ENCODE measurements at regions not wholly inside any gene's neighbourhood (a gene's known extent, or its start where the extent isn't known, plus 50 kb on each side); places are given as distances from the start of the nearest gene placed in this dataset.
"Not testable (repeated sequence)": the region's sequence is repeated elsewhere in the genome, so short reads cannot be mapped to it uniquely, and the experiment has no call there.

DNA sequence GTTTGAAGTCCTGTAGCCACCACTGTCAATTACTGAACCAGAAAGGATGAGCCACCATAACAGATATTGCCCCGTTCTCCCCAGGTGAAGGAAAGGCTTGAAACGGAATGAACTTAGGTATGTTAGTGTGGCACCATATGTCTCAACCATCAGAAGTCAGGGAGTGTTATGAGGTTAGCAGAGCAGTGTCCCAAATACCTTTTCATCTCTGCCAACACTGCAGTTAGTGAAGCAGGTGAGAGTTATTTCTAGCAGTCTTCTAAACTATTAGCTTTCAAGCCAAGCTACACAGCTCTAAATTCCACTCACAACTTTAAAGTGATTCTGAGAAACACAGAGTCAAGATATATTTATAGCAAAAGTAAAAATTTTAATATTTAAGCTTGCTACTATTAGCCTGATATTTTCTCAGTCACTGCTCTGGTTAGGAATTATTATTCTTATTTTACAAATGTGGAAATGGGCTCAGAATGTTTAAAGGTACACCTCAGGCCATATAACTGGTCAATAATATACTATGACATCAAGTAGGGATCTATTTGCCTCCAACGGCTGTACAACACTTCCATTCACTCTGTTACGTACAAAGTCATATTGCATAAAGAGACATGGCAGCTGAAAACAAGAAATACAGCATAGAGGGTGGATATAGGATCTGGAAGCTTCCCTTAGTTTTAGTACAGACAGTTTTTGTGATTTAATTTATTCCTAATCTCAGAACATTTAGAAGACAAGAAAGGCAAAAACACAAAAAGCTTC is 1527.1 kb upstream of the PRR20A start:
- no peak for TF ChIP-seq POLR2AphosphoS5 (IDR thresholded peaks at IDR 0.05; ENCODE audit: low read depth, low read length)
- TF ChIP-seq TAF1 (IDR thresholded peaks at IDR 0.05; ENCODE audit: low read depth, low read length) = no peak
- TF ChIP-seq PAX5 (IDR thresholded peaks at IDR 0.05; ENCODE audit: insufficient read depth, low read length, severe bottlenecking) = no peak
- no peak for TF ChIP-seq POLR2A (IDR thresholded peaks at IDR 0.05; ENCODE audit: low read depth, low read length)
- no peak for TF ChIP-seq POU2F2 (IDR thresholded peaks at IDR 0.05; ENCODE audit: low read depth, low read length)
- TF ChIP-seq SPI1 (IDR thresholded peaks at IDR 0.05; ENCODE audit: low read depth, low read length) = no peak
- FAIRE-seq (no peak), DNase-seq (ENCODE audit: insufficient read length, low spot score) (no peak)

DNA sequence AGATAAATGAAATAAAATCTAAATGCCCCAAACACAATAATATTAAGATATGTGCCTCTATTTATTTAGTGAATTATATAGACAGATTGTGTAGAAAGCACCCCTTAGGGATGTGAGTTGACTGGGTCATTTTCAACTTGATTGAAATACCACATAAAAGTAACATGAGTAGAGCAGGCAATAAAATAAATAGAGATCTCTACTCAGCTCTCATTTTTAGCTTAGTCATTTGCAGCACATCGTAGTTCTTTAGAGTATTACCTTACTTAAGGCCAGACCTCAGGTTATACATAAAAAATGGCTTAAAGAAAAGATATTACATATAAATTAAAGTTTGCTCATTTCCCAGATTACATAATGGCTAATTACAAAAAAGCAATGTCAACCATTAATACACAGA is 1525.6 kb upstream of the PRR20A start:
- DNase-seq (ENCODE audit: insufficient read length, low spot score) (no peak), FAIRE-seq (no peak)
- TF ChIP-seq POLR2AphosphoS5 (IDR thresholded peaks at IDR 0.05; ENCODE audit: low read depth, low read length) (no peak), POLR2A (IDR thresholded peaks at IDR 0.05; ENCODE audit: low read depth, low read length) (no peak), POU2F2 (IDR thresholded peaks at IDR 0.05; ENCODE audit: low read depth, low read length) (no peak), PAX5 (IDR thresholded peaks at IDR 0.05; ENCODE audit: insufficient read depth, low read length, severe bottlenecking) (no peak)

DNA sequence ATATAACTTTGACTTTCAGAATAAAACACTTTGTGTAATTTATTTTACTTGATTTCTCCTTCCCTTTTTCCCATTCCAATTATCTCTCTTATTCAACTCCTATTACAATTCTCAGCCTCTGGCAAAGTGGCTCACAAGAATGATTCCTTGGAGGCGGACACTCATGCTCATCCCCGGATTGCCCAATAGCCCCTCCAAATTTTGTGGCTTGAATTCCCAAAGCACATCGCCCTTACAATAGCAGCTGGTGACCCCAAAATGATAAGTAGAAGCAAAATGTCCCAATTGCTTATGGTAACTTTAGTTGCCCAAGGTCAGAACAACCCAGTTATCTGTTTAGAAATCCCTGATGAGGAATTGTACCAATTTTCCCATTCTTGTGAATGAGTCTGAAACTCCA is 1523.5 kb upstream of the PRR20A start:
- DNase-seq (ENCODE audit: insufficient read length, low spot score) (no peak), FAIRE-seq (no peak)
- TF ChIP-seq PAX5 (IDR thresholded peaks at IDR 0.05; ENCODE audit: insufficient read depth, low read length, severe bottlenecking) (no peak), POLR2A (IDR thresholded peaks at IDR 0.05; ENCODE audit: low read depth, low read length) (no peak), POLR2AphosphoS5 (IDR thresholded peaks at IDR 0.05; ENCODE audit: low read depth, low read length) (no peak), POU2F2 (IDR thresholded peaks at IDR 0.05; ENCODE audit: low read depth, low read length) (no peak), TAF1 (IDR thresholded peaks at IDR 0.05; ENCODE audit: low read depth, low read length) (no peak), SPI1 (IDR thresholded peaks at IDR 0.05; ENCODE audit: low read depth, low read length) (no peak)

DNA sequence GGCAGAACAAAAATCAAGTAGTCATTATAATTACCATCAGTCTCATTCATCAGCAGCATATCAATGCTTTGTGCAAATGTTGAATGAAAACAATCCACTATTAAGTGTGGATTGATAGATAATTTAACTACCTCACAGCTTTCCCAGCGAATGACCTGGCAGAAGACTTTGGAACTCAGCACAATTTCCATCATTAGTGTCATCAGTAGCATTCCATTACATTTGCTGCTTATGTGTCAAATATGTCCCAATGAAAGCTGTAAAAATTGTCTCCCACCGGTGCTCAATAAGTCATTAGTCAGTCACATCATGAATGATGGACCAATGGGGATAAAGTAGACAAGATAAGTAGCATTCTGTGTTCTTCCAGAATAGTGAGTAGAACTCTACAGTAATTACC is 1513.5 kb upstream of the PRR20A start:
- TF ChIP-seq POU2F2 (IDR thresholded peaks at IDR 0.05; ENCODE audit: low read depth, low read length) (no peak), SPI1 (IDR thresholded peaks at IDR 0.05; ENCODE audit: low read depth, low read length) (no peak), POLR2AphosphoS5 (IDR thresholded peaks at IDR 0.05; ENCODE audit: low read depth, low read length) (no peak), PAX5 (IDR thresholded peaks at IDR 0.05; ENCODE audit: insufficient read depth, low read length, severe bottlenecking) (no peak), TAF1 (IDR thresholded peaks at IDR 0.05; ENCODE audit: low read depth, low read length) (no peak), POLR2A (IDR thresholded peaks at IDR 0.05; ENCODE audit: low read depth, low read length) (no peak)
- DNase-seq (ENCODE audit: insufficient read length, low spot score) (no peak), FAIRE-seq (no peak)

DNA sequence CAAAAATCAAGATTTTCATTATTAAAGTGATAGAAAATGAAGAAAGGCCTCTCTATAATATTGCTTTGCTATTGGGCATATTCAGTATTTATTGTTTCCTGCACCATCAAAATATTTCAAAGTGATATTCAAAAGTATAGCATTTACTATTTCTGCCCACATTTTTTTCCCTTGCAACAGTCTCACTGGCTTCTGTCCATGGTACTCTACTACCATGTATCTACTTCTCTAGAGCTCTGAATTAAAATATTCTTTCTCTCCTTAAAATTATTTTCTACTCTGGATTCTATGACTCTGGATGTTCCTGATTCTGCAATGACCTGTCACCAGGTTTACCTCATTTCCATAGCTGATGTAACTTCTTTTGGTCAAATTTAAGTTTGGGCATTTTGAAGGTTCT is 1508.3 kb upstream of the PRR20A start:
- DNase-seq (ENCODE audit: insufficient read length, low spot score) (no peak), FAIRE-seq (no peak)
- TF ChIP-seq PAX5 (IDR thresholded peaks at IDR 0.05; ENCODE audit: insufficient read depth, low read length, severe bottlenecking) = no peak
- TF ChIP-seq POLR2AphosphoS5 (IDR thresholded peaks at IDR 0.05; ENCODE audit: low read depth, low read length) = no peak
- TF ChIP-seq TAF1 (IDR thresholded peaks at IDR 0.05; ENCODE audit: low read depth, low read length) = no peak
- TF ChIP-seq POU2F2 (IDR thresholded peaks at IDR 0.05; ENCODE audit: low read depth, low read length) = no peak
- no peak for TF ChIP-seq SPI1 (IDR thresholded peaks at IDR 0.05; ENCODE audit: low read depth, low read length)
- TF ChIP-seq POLR2A (IDR thresholded peaks at IDR 0.05; ENCODE audit: low read depth, low read length) = no peak

DNA sequence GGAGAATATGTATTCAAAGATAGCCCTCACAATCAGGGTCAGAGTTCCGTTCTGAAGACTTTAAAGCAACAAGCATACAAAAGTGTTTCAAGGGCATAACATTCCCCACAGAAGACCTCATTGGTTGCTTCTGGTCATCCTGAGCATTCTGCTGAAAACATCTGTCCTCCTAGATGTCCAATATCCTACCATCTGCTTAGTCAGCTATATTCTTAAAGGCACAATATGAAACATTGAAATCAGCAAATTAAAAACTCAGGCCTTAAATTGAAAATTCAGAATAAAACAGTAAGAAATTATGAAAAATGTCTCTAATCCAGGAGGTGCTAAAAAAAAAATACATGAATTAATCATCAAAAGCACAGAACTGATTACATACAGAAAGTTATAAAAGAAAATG is 1491.2 kb upstream of the PRR20A start:
- no peak for DNase-seq (ENCODE audit: insufficient read length, low spot score)
- TF ChIP-seq SPI1 (IDR thresholded peaks at IDR 0.05; ENCODE audit: low read depth, low read length) (no peak), POLR2AphosphoS5 (IDR thresholded peaks at IDR 0.05; ENCODE audit: low read depth, low read length) (no peak), POLR2A (IDR thresholded peaks at IDR 0.05; ENCODE audit: low read depth, low read length) (no peak), PAX5 (IDR thresholded peaks at IDR 0.05; ENCODE audit: insufficient read depth, low read length, severe bottlenecking) (no peak), POU2F2 (IDR thresholded peaks at IDR 0.05; ENCODE audit: low read depth, low read length) (no peak), TAF1 (IDR thresholded peaks at IDR 0.05; ENCODE audit: low read depth, low read length) (no peak)
- FAIRE-seq = no peak

DNA sequence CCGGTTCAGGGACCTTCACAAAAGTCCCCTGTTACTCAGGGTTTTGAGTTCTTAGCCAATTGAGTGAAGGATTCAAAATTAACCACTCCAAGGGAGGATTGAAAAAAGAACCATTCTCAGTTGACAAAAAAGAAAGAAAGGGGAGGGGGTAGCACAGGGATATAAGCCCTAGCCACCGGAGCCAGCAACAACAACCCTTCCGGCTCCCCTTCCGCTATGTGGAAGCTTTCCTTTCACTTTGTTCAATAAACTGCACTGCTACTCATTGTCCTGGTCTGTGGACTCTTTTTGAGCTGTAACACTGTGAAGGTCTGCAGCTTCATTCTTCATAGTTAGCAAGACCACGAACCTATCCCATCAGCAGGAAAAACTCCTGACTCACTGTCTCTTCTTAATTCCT is 1488.1 kb upstream of the PRR20A start:
- FAIRE-seq (no peak), DNase-seq (ENCODE audit: insufficient read length, low spot score) (no peak)
- TF ChIP-seq POLR2A (IDR thresholded peaks at IDR 0.05; ENCODE audit: low read depth, low read length) (no peak), POU2F2 (IDR thresholded peaks at IDR 0.05; ENCODE audit: low read depth, low read length) (no peak), POLR2AphosphoS5 (IDR thresholded peaks at IDR 0.05; ENCODE audit: low read depth, low read length) (no peak), SPI1 (IDR thresholded peaks at IDR 0.05; ENCODE audit: low read depth, low read length) (no peak), TAF1 (IDR thresholded peaks at IDR 0.05; ENCODE audit: low read depth, low read length) (no peak), PAX5 (IDR thresholded peaks at IDR 0.05; ENCODE audit: insufficient read depth, low read length, severe bottlenecking) (no peak)

DNA sequence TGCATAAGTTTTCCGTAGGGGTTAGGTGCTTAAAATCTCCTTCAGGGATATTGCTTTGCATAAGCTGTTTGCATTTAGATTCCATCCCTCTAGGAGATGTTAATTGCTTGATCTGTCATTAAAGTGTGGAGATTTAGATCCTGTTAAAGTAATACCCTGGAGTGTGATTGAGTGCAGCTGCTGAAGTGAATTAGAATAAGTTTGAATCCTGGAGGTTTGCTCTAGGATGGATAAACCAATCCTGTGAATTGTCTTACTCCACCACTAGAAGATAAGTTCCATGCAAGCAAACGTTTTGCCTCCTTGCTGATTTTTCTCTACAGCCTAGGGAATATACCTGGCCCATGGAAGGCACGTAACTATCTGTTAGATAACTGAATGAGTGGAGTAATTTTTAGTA is 1487.2 kb upstream of the PRR20A start:
- DNase-seq (ENCODE audit: insufficient read length, low spot score) (no peak), FAIRE-seq (no peak)
- TF ChIP-seq PAX5 (IDR thresholded peaks at IDR 0.05; ENCODE audit: insufficient read depth, low read length, severe bottlenecking) (no peak), SPI1 (IDR thresholded peaks at IDR 0.05; ENCODE audit: low read depth, low read length) (no peak)

DNA sequence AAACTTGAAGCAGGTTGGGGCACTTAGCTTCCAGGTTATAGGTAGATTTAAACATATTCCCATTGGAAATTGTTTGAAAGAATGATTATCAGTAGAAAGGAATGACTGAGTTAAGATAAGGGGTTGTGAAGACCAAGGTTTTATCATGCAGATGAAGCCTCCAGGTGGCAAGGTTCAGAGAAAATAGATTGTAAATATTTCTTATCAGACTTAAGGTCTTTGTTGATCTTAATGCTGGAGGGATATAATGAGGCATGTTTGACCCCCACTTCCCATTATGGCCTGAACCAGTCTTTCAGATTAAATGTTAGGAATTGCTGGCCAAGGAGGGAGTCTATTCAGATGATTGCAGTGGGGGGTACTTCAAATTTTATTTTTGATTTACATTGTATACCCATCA is 1486.5 kb upstream of the PRR20A start:
- TF ChIP-seq POLR2A (IDR thresholded peaks at IDR 0.05; ENCODE audit: low read depth, low read length) = no peak
- TF ChIP-seq POU2F2 (IDR thresholded peaks at IDR 0.05; ENCODE audit: low read depth, low read length) = no peak
- no peak for TF ChIP-seq PAX5 (IDR thresholded peaks at IDR 0.05; ENCODE audit: insufficient read depth, low read length, severe bottlenecking)
- TF ChIP-seq TAF1 (IDR thresholded peaks at IDR 0.05; ENCODE audit: low read depth, low read length) = no peak
- TF ChIP-seq POLR2AphosphoS5 (IDR thresholded peaks at IDR 0.05; ENCODE audit: low read depth, low read length) = no peak
- TF ChIP-seq SPI1 (IDR thresholded peaks at IDR 0.05; ENCODE audit: low read depth, low read length) = no peak
- no peak for DNase-seq (ENCODE audit: insufficient read length, low spot score)
- FAIRE-seq = no peak

DNA sequence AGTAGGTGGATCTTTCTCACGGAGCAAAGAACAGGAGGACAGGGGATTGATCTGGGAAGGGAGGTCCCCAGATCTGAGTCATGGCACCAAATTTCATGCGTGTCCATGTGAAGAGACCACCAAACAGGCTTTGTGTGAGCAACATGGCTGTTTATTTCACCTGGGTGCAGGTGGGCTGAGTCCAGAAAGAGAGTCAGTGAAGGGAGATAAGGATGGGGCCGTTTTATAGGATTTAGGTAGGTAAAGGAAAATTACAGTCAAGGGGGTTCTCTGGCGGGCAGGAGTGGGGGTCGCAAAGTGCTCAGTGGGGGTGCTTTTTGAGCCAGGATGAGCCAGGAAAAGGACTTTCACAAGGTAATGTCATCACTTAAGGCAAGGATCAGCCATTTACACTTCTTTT is 1480.5 kb upstream of the PRR20A start:
- not testable (repeated sequence) for FAIRE-seq; DNase-seq (ENCODE audit: insufficient read length, low spot score)
